Ovary (tissue), 7 donors: ENCODE measurements at regions not wholly inside any gene's neighbourhood (a gene's known extent, or its start where the extent isn't known, plus 50 kb on each side); places are given as distances from the start of the nearest gene placed in this dataset.

Experiments used
- DNase-seq, 5 donors: peaks; one replicate each; pipeline ENCODE4 v3.0.0-alpha.2; 2019 to 2020
- H3K27ac ChIP-seq, 2 donors: fragments of 200-600 bp; one replicate each; pipeline versions ENCODE4 v1.5.1 to v1.8.0; 2019 to 2022
- H3K27me3 ChIP-seq: fragments of 200-600 bp; one replicate; pipeline ENCODE4 v1.8.0; 2022
- H3K36me3 ChIP-seq: fragments of 200-600 bp; sonication (generic); one replicate; pipeline ENCODE4 v1.5.1; 2019
- H3K4me1 ChIP-seq: one replicate; pipeline ENCODE4 v1.8.1; 2013; ENCODE audit warnings: mild to moderate bottlenecking, moderate library complexity; ENCODE audit not compliant: insufficient read depth
- H3K4me3 ChIP-seq: fragments of 200-600 bp; sonication (generic); one replicate; pipeline ENCODE4 v1.5.1; 2017
- H3K9me3 ChIP-seq, 2 donors: fragments of 200-600 bp in 1 of 2; sonication (generic) in 1 of 2; one replicate each; pipeline versions ENCODE4 v1.5.1 to v1.8.1; 2013 to 2019; ENCODE audit warnings: mild to moderate bottlenecking in 1 of 2, moderate library complexity in 1 of 2
- CTCF ChIP-seq, 3 donors: fragments of 450-650 bp in 2 of 3; fragments of 200-600 bp in 1 of 3; IDR thresholded peaks; one replicate each; pipeline versions ENCODE4 v1.5.1 to v1.8.0; 2016 to 2022; ENCODE audit warnings: antibody characterized with exemption in 3 of 3, mild to moderate bottlenecking in 1 of 3
- EP300 ChIP-seq: sonication (generic); formaldehyde crosslinking; IDR thresholded peaks from one replicate; pipeline ENCODE4 v1.6.1; 2017; ENCODE audit warnings: antibody characterized with exemption
- POLR2A ChIP-seq: fragments of 450-650 bp; IDR thresholded peaks from one replicate; pipeline ENCODE4 v1.6.1; 2017; ENCODE audit warnings: antibody characterized with exemption, mild to moderate bottlenecking, moderate library complexity
- WGBS, 3 donors: extraction: QIAGEN DNeasy Blood & Tissue Kit in 1 of 3; methylation state at CpG; one replicate each; pipeline versions ENCODE4 v1.1.5 to v1.1.7; 2013 to 2017; 5-methylcytosine and 5-hydroxymethylcytosine counted together
- intact Hi-C, 4 donors: fragments of 100-400 bp; cut with DNase I; formaldehyde crosslinking; loops; one replicate each; pipeline versions ENCODE4 v1.11.0 to v1.15.1; 2022 to 2023
- donor health status: DM: no; HTN: no; CAD: no; lungs with moderate emphysema.
- donor health status: DM: no; HTN: no; CAD: no.
- donor health status: Bipolar disorder and iron deficiency.
- donor health status: DM: no; HTN: no; CAD: no.
- donor health status: DM: yes; HTN: yes; CAD: no.

- Histone ChIP-seq H3K27ac (no peak overlapping the region), H3K27me3 (no peaks in the 10 kb centered on the region), H3K9me3 (no peaks in the 10 kb centered on the region), H3K36me3 (no peaks in the 10 kb centered on the region), H3K4me1 (no peaks in the 10 kb centered on the region), H3K4me3 (no peak overlapping the region)
- TF ChIP-seq CTCF (IDR thresholded peaks at IDR 0.05) (no peak), POLR2A (no peak), EP300 (no peak)
- no peak for DNase-seq
- WGBS, 3 donors: 58 to 96% (median 64%) methylated on average over 4 of the region's 4 CpGs
- intact Hi-C loops: no loop called here
Measured at GRCh38 chr2:14544247-14544646, 88.3 kb upstream of the LRATD1 start.

GRCh38 chr2:14547830-14548229 lies 84.7 kb upstream of the LRATD1 start:
- Histone ChIP-seq H3K27me3 (no peaks in the 10 kb centered on the region), H3K27ac (no peak overlapping the region), H3K4me1 (no peaks in the 10 kb centered on the region), H3K4me3 (no peak overlapping the region), H3K36me3 (no peaks in the 10 kb centered on the region), H3K9me3 (no peaks in the 10 kb centered on the region)
- 97 to 100% (median 98%) methylated on average over 1 of the region's 1 CpG for WGBS, 3 donors
- TF ChIP-seq EP300: no peak
- TF ChIP-seq POLR2A: no peak
- no peak for TF ChIP-seq CTCF (IDR thresholded peaks at IDR 0.05)
- intact Hi-C loops: no loop called here
- no peak for DNase-seq

DNA sequence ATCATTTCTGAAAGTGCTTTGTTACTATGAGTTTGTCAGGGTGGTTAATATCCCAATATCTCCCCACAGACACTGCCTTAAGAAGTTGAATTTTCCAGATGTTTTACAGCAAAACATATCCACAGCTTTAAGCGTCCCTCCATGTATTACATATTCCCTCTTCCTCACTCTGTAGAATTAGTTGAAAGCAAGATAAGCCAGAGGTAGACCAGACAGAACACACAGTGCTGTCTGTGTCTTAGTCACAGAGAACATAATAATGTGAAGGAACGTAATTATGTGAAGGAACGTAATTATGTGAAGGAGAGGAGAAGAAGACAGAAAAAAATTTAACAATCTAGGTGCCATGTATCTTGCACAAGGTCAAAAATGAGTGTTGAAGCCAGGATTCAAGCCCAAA lies 81.9 kb upstream of the LRATD1 start:
- intact Hi-C loops: no loop called here
- 27 to 57% (median 51%) methylated on average over 3 of the region's 3 CpGs for WGBS, 3 donors
- TF ChIP-seq POLR2A: no peak
- TF ChIP-seq CTCF (IDR thresholded peaks at IDR 0.05): no peak
- TF ChIP-seq EP300: no peak
- Histone ChIP-seq H3K27me3 (no peaks in the 10 kb centered on the region), H3K4me3 (no peak overlapping the region), H3K27ac (no peak overlapping the region), H3K36me3 (no peaks in the 10 kb centered on the region), H3K4me1 (no peaks in the 10 kb centered on the region), H3K9me3 (no peaks in the 10 kb centered on the region)
- no peak for DNase-seq

- 57 to 76% (median 75%) methylated on average over 3 of the region's 3 CpGs for WGBS, 3 donors
- intact Hi-C loops: no loop called here
- Histone ChIP-seq H3K9me3 (no peaks in the 10 kb centered on the region), H3K4me1 (no peaks in the 10 kb centered on the region), H3K27me3 (no peaks in the 10 kb centered on the region), H3K27ac (no peak overlapping the region), H3K4me3 (no peak overlapping the region), H3K36me3 (no peaks in the 10 kb centered on the region)
- DNase-seq: no peak
- TF ChIP-seq EP300 (no peak), CTCF (IDR thresholded peaks at IDR 0.05) (no peak), POLR2A (no peak)
Measured at GRCh38 chr2:14551069-14551468, 81.4 kb upstream of the LRATD1 start.

GRCh38 chr2:14552286-14552685 lies 80.2 kb upstream of the LRATD1 start:
- Histone ChIP-seq H3K4me3 (no peak overlapping the region), H3K4me1 (no peaks in the 10 kb centered on the region), H3K9me3 (no peaks in the 10 kb centered on the region), H3K27me3 (no peaks in the 10 kb centered on the region), H3K27ac (no peak overlapping the region), H3K36me3 (no peaks in the 10 kb centered on the region)
- intact Hi-C loops: no loop called here
- TF ChIP-seq EP300: no peak
- no peak for DNase-seq
- WGBS, 3 donors: 67 to 79% (median 77%) methylated on average over 1 of the region's 1 CpG
